Activated naive CD8-positive, alpha-beta T cell treated with anti-CD3 and anti-CD28 coated beads, Interleukin-2, amount 50 U/mL, for 24 hours (primary cell): ENCODE measurements at regions not wholly inside any gene's neighbourhood (a gene's known extent, or its start where the extent isn't known, plus 50 kb on each side); places are given as distances from the start of the nearest gene placed in this dataset.

Experiments used
- ATAC-seq: fragments of 150-1000 bp; cut with Tn5 transposase; one replicate; pipeline ENCODE4 v1.10.0; 2021
- DNase-seq: peaks from one replicate; pipeline ENCODE4 v3.0.0; 2021
- H3K27ac Mint-ChIP-seq: one replicate; pipeline ENCODE4 v1.8.0; 2021; ENCODE audit warnings: mild to moderate bottlenecking, mixed read lengths
- H3K27me3 Mint-ChIP-seq: one replicate; pipeline ENCODE4 v1.8.0; 2021; ENCODE audit warnings: mixed read lengths
- H3K36me3 Mint-ChIP-seq: one replicate; pipeline ENCODE4 v1.8.0; 2021; ENCODE audit warnings: low read depth, mixed read lengths
- H3K4me1 Mint-ChIP-seq: one replicate; pipeline ENCODE4 v1.8.0; 2021; ENCODE audit warnings: mixed read lengths
- H3K4me3 Mint-ChIP-seq: one replicate; pipeline ENCODE4 v1.8.0; 2021; ENCODE audit warnings: mild to moderate bottlenecking, moderate library complexity, mixed read lengths
- H3K9me3 Mint-ChIP-seq: one replicate; pipeline ENCODE4 v1.8.0; 2021; ENCODE audit warnings: mixed read lengths

- Mint-ChIP-seq H3K27ac (no peak overlapping the region), H3K4me1 (peaks cover 3% of the 10 kb centered on the region), H3K27me3 (peaks cover 11% of the 10 kb centered on the region), H3K9me3 (peaks cover 4% of the 10 kb centered on the region), H3K36me3 (no peaks in the 10 kb centered on the region), H3K4me3 (no peak overlapping the region)
- DNase-seq (no peak), ATAC-seq (no peak)
Observed at GRCh38 chr2:11955314-11955713, 208.9 kb downstream of the LPIN1 start.

DNA sequence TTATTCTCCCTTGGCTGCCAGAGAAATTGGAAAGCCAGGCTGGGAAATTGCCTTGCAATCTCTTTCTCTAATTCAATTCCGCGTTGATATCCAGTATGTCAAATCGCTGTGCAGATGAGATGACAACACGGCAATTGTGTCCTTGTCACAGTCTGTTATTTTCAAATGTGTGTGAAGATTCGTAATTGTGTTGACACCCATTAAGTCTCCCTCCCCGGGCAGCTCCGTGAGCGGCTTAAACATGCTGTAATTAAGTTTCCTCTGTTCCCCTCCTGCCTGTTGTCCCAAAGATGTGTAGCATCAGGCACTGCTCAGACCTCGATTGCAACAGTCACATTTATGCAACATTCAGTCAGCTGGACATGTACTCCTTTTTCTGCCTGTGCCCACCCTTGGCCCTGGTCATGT, 209.5 kb downstream of the LPIN1 start:
- Mint-ChIP-seq H3K9me3 (peaks cover 4% of the 10 kb centered on the region), H3K4me1 (peaks cover 3% of the 10 kb centered on the region), H3K27ac (no peak overlapping the region), H3K4me3 (no peak overlapping the region), H3K27me3 (peaks cover 11% of the 10 kb centered on the region), H3K36me3 (no peaks in the 10 kb centered on the region)
- DNase-seq: no peak
- no peak for ATAC-seq

DNA sequence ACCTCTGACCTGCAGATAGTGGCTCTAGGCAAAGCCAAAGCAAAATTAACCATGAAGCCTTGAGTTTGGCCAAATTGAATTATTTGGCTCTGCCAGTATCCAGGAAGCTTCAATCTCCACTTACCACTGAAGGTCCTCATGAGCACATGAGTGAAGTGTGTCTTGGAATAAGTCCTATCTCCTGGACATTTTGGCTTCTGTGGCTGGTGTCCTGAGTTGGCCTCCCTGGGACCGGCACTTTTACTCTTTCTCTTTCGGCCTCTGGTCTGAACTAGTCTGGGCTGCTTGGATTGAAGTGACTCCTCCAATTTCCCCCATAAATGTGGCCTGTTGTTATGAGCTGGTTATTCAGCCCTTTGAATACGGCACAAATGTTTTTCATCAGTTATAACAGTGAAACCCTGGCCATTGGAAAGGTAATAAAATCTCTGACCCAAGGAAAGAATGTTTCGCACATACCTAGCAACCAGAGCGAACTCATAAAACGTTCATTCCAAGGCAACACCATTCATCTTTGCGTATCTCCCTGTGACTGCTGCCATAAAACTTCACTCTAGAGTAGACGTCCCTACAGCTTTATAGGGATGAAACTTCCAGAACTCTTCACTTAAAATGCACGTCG, 216.4 kb downstream of the LPIN1 start:
- no peak for ATAC-seq
- DNase-seq: no peak
- H3K36me3 Mint-ChIP-seq: no peaks in the 10 kb centered on the region
- no peaks in the 10 kb centered on the region for H3K27me3 Mint-ChIP-seq
- no peaks in the 10 kb centered on the region for H3K4me1 Mint-ChIP-seq
- H3K9me3 Mint-ChIP-seq: no peaks in the 10 kb centered on the region
- H3K27ac Mint-ChIP-seq: peak overlapping the region; percentile 24
- H3K4me3 Mint-ChIP-seq: no peak overlapping the region

- ATAC-seq (no peak), DNase-seq (no peak)
- no peaks in the 10 kb centered on the region for H3K27me3 Mint-ChIP-seq
- no peak overlapping the region for H3K27ac Mint-ChIP-seq
- no peaks in the 10 kb centered on the region for H3K4me1 Mint-ChIP-seq
- no peaks in the 10 kb centered on the region for H3K36me3 Mint-ChIP-seq
- no peak overlapping the region for H3K4me3 Mint-ChIP-seq
- H3K9me3 Mint-ChIP-seq: no peaks in the 10 kb centered on the region
Observed at GRCh38 chr2:11963966-11964365, 217.5 kb downstream of the LPIN1 start.

DNA sequence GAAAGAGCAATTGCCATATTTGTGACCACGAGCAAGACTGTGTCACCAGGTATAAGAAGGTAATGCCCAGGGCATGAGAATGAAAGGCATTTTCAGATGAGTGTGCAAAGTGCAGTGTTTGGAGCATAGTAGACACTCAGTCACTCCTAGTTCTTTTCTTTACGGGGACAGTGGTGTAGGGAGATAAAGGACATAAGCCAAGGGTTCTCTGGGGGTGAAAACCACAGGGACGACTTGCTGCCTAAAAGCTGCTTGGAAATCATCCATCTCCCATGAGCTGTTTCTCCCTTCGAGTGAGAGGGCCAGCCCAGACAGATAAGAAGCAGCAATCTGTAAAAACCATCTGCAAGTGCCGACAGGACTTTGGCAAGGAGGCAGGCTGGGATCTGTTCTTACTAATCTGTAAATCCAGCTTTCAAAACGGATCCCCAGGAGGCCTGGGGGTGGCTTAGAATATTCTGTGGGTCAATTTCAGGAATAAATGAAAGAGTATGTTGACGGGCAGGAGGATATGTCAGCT, 221.6 kb downstream of the LPIN1 start:
- peaks cover 7% of the 10 kb centered on the region for H3K9me3 Mint-ChIP-seq
- no peaks in the 10 kb centered on the region for H3K4me1 Mint-ChIP-seq
- ATAC-seq: no peak
- no peak overlapping the region for H3K4me3 Mint-ChIP-seq
- H3K27me3 Mint-ChIP-seq: peaks cover 2% of the 10 kb centered on the region
- no peak for DNase-seq
- no peak overlapping the region for H3K27ac Mint-ChIP-seq
- H3K36me3 Mint-ChIP-seq: no peaks in the 10 kb centered on the region

- peaks cover 2% of the 10 kb centered on the region for H3K36me3 Mint-ChIP-seq
- no peak overlapping the region for H3K27ac Mint-ChIP-seq
- ATAC-seq: no peak
- no peak overlapping the region for H3K4me3 Mint-ChIP-seq
- no peaks in the 10 kb centered on the region for H3K4me1 Mint-ChIP-seq
- no peak for DNase-seq
- peaks cover 2% of the 10 kb centered on the region for H3K27me3 Mint-ChIP-seq
- peaks cover 12% of the 10 kb centered on the region for H3K9me3 Mint-ChIP-seq
Observed at GRCh38 chr2:11968521-11968920, 222.1 kb downstream of the LPIN1 start.

- peaks cover 22% of the 10 kb centered on the region for H3K9me3 Mint-ChIP-seq
Observed at GRCh38 chr2:11969774-11970173, 223.3 kb downstream of the LPIN1 start.

DNA sequence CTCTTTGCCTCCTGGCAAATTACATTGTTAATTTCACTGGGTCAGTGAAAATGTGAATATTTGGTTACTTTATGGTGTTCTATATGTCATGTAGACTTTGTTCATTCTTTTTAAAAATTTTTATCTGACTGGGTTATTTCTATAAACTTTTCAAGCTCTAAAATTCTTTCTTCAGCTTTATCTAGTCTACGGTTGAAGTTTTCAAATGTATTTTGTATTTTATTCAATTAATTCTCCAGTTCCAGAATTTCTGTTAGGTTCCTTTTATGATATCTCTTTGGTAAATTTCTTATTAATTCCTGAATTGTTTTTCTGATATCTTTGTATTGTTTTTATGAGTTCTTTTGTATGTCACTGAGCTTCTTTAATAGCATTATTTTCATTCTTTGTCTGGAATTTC, 228.1 kb downstream of the LPIN1 start:
- ATAC-seq: no peak
- Mint-ChIP-seq H3K27me3 (peaks cover 2% of the 10 kb centered on the region), H3K9me3 (peaks cover 42% of the 10 kb centered on the region), H3K36me3 (peaks cover 7% of the 10 kb centered on the region), H3K4me3 (no peak overlapping the region), H3K27ac (no peak overlapping the region), H3K4me1 (no peaks in the 10 kb centered on the region)
- DNase-seq: no peak

More at GRCh38 chr2:11969774-11970173, 223.3 kb downstream of the LPIN1 start:
- DNase-seq (no peak), ATAC-seq (no peak)
- H3K27ac Mint-ChIP-seq: no peak overlapping the region
- no peak overlapping the region for H3K4me3 Mint-ChIP-seq
- no peaks in the 10 kb centered on the region for H3K4me1 Mint-ChIP-seq
- H3K36me3 Mint-ChIP-seq: peaks cover 7% of the 10 kb centered on the region
- peaks cover 2% of the 10 kb centered on the region for H3K27me3 Mint-ChIP-seq

- H3K27me3 Mint-ChIP-seq: peaks cover 2% of the 10 kb centered on the region
Observed at GRCh38 chr2:11975373-11975772, 228.9 kb downstream of the LPIN1 start.

GRCh38 chr2:11976073-11976472, 229.6 kb downstream of the LPIN1 start:
- H3K27ac Mint-ChIP-seq: no peak overlapping the region
- no peaks in the 10 kb centered on the region for H3K4me1 Mint-ChIP-seq
- H3K4me3 Mint-ChIP-seq: no peak overlapping the region
- peaks cover 7% of the 10 kb centered on the region for H3K36me3 Mint-ChIP-seq
- peaks cover 42% of the 10 kb centered on the region for H3K9me3 Mint-ChIP-seq
- ATAC-seq: no peak
- no peaks in the 10 kb centered on the region for H3K27me3 Mint-ChIP-seq
- no peak for DNase-seq

More at GRCh38 chr2:11975373-11975772, 228.9 kb downstream of the LPIN1 start:
- Mint-ChIP-seq H3K4me1 (no peaks in the 10 kb centered on the region), H3K4me3 (no peak overlapping the region), H3K9me3 (peaks cover 42% of the 10 kb centered on the region), H3K27ac (no peak overlapping the region), H3K36me3 (peaks cover 7% of the 10 kb centered on the region)
- ATAC-seq (no peak), DNase-seq (no peak)

DNA sequence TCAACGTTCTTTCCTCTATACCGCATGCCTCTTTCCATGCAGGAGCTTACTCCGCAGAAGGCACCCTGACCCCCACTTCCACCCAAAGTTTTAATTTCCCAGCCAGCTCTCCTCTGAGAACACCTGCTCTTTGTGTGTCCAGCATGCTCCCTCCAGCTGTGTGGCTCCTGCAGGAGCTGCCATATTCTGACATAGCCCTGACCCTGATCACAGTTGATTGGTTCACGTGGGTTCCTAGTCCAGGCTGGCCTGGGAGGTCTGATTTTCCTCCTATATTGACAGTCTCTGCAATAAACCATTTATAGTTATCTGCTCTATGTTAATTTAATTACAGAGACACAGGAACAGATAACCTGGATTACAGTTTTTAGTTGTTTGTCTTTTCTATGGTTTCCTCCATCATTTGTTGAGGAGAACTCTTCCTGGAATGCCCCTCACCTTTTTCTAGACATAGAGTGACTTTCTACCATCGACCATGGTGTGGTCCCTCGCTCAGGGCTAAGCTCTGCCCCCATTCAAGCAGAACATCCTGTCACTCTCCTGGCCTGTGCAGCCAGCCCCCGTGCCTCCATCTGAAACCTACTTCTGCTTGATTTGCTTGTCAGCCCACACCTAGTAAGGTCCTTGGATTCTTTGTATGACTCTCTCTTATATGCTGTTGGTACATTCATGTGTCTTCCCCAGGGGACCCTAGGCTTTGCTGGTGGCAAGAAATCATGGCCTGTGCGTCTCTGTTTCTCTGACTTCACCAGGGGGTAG, 231.5 kb downstream of the LPIN1 start:
- Mint-ChIP-seq H3K27me3 (no peaks in the 10 kb centered on the region), H3K9me3 (peaks cover 36% of the 10 kb centered on the region), H3K4me3 (no peak overlapping the region), H3K4me1 (no peaks in the 10 kb centered on the region), H3K27ac (no peak overlapping the region), H3K36me3 (peaks cover 7% of the 10 kb centered on the region)
- no peak for DNase-seq
- no peak for ATAC-seq

DNA sequence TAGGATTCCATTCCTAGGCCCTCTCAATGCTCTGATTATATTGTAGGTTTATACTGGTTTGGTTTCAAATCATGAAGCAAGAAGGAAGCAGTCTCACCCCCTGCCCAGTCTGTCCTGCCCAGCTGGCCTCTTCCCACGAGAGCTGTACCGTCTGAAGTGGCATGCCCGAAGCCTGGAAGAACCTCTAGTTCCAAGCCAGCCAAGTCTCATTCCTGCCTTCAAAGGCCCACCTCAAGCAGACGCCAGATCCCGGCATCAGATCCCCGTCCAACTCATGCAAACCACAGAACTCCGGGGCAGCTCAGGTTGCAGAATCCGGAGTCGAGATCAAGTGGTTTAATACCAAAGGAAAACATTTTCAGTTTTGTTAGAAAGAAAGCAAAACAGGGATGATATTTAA, 234.4 kb downstream of the LPIN1 start:
- H3K9me3 Mint-ChIP-seq: peaks cover 12% of the 10 kb centered on the region
- no peak for DNase-seq
- H3K4me1 Mint-ChIP-seq: no peaks in the 10 kb centered on the region
- no peak for ATAC-seq
- H3K36me3 Mint-ChIP-seq: no peaks in the 10 kb centered on the region
- no peak overlapping the region for H3K4me3 Mint-ChIP-seq
- H3K27me3 Mint-ChIP-seq: no peaks in the 10 kb centered on the region
- H3K27ac Mint-ChIP-seq: no peak overlapping the region

- Mint-ChIP-seq H3K9me3 (no peaks in the 10 kb centered on the region), H3K4me3 (no peak overlapping the region), H3K4me1 (no peaks in the 10 kb centered on the region), H3K27ac (no peak overlapping the region), H3K36me3 (no peaks in the 10 kb centered on the region), H3K27me3 (peaks cover 5% of the 10 kb centered on the region)
- DNase-seq: no peak
- ATAC-seq: no peak
Observed at GRCh38 chr2:11983401-11983800, 237.0 kb downstream of the LPIN1 start.

- no peak for DNase-seq
- no peak overlapping the region for H3K4me3 Mint-ChIP-seq
- peaks cover 8% of the 10 kb centered on the region for H3K27me3 Mint-ChIP-seq
- no peaks in the 10 kb centered on the region for H3K36me3 Mint-ChIP-seq
- H3K9me3 Mint-ChIP-seq: no peaks in the 10 kb centered on the region
- H3K27ac Mint-ChIP-seq: no peak overlapping the region
- H3K4me1 Mint-ChIP-seq: no peaks in the 10 kb centered on the region
- ATAC-seq: no peak
Observed at GRCh38 chr2:11983870-11984269, 237.4 kb downstream of the LPIN1 start.
